Breast epithelium (tissue), 4 donors: ENCODE measurements at regions not wholly inside any gene's neighbourhood (a gene's known extent, or its start where the extent isn't known, plus 50 kb on each side); places are given as distances from the start of the nearest gene placed in this dataset.

ENCODE experiments used
- DNase-seq, 2 donors: peaks; one replicate each; pipeline ENCODE4 v3.0.0-alpha.2; 2019; ENCODE audit warnings: low spot score in 2 of 2
- H3K27ac ChIP-seq, 2 donors: fragments of 200-600 bp; sonication (generic) in 1 of 2; one replicate each; pipeline ENCODE4 v1.5.1; 2016 to 2019; ENCODE audit warnings: mild to moderate bottlenecking in 1 of 2
- H3K27me3 ChIP-seq, 2 donors: fragments of 200-600 bp; sonication (generic) in 1 of 2; one replicate each; pipeline versions ENCODE4 v1.5.1 to v1.6.0; 2017 to 2019; ENCODE audit warnings: control low read depth in 1 of 2, mild to moderate bottlenecking in 1 of 2
- H3K36me3 ChIP-seq: fragments of 200-600 bp; one replicate; pipeline ENCODE4 v1.5.1; 2019
- H3K4me1 ChIP-seq, 2 donors: fragments of 200-600 bp; sonication (generic); one replicate each; pipeline ENCODE4 v1.5.1; 2016 to 2019; ENCODE audit warnings: control low read depth in 1 of 2
- H3K4me3 ChIP-seq, 3 donors: fragments of 200-600 bp; sonication (generic); 1 replicate in 2 of 3; 2 replicates in 1 of 3; pipeline ENCODE4 v1.5.1; 2016 to 2019; ENCODE audit warnings: mild to moderate bottlenecking in 3 of 3, moderate library complexity in 2 of 3
- H3K9me3 ChIP-seq, 2 donors: fragments of 200-600 bp; sonication (generic) in 1 of 2; one replicate each; pipeline ENCODE4 v1.5.1; 2016 to 2019; ENCODE audit warnings: control low read depth in 1 of 2
- POLR2A ChIP-seq: fragments of 450-650 bp; IDR thresholded peaks from one replicate; pipeline ENCODE4 v1.6.1; 2016; ENCODE audit warnings: antibody characterized with exemption, mild to moderate bottlenecking, moderate library complexity
- POLR2AphosphoS5 ChIP-seq, 3 donors: sonication (generic); formaldehyde crosslinking; IDR thresholded peaks; one replicate each; pipeline ENCODE4 v1.6.1; 2017; ENCODE audit warnings: antibody characterized with exemption in 3 of 3
- intact Hi-C: fragments of 100-400 bp; cut with DNase I; formaldehyde crosslinking; loops from one replicate; pipeline ENCODE4 v1.15.1; 2023; ENCODE audit warnings: low total_unique reads
- TF ChIP-seq, protein P1 (sequence below), 3 donors: fragments of 450-650 bp; IDR thresholded peaks; one replicate each; pipeline ENCODE4 v1.5.1; 2016 to 2017; ENCODE audit warnings: antibody characterized with exemption in 3 of 3, mild to moderate bottlenecking in 3 of 3, moderate library complexity in 3 of 3

DNA sequence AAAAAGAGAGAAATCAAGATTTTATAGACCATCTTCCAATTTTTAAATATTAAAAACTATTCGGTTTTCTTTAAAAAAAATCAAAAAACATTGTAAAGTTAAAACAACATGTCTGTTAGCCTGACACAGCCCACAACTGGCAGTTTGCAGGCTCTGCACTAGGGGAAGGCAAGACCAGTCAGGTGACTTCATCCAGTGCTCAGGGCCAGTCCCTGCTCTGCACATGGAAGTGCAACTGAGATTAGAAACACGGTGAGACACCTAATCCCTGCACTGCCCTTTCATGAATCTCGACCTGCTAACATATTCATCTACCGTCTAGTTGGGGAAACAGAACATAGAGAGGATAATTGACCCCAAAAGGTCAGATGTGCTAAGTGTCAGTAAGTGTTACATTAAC, 135.2 kb downstream of the BARD1 start:
- H3K27me3 ChIP-seq: no peaks in the 10 kb centered on the region
- H3K9me3 ChIP-seq: no peaks in the 10 kb centered on the region
- intact Hi-C loops: no loop called here
- no peak overlapping the region for H3K4me3 ChIP-seq
- H3K27ac ChIP-seq: no peak overlapping the region
- TF ChIP-seq, protein P1, sequence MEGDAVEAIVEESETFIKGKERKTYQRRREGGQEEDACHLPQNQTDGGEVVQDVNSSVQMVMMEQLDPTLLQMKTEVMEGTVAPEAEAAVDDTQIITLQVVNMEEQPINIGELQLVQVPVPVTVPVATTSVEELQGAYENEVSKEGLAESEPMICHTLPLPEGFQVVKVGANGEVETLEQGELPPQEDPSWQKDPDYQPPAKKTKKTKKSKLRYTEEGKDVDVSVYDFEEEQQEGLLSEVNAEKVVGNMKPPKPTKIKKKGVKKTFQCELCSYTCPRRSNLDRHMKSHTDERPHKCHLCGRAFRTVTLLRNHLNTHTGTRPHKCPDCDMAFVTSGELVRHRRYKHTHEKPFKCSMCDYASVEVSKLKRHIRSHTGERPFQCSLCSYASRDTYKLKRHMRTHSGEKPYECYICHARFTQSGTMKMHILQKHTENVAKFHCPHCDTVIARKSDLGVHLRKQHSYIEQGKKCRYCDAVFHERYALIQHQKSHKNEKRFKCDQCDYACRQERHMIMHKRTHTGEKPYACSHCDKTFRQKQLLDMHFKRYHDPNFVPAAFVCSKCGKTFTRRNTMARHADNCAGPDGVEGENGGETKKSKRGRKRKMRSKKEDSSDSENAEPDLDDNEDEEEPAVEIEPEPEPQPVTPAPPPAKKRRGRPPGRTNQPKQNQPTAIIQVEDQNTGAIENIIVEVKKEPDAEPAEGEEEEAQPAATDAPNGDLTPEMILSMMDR (IDR thresholded peaks at IDR 0.05): no peak
- TF ChIP-seq POLR2A (no peak), POLR2AphosphoS5 (IDR thresholded peaks at IDR 0.05) (no peak)
- no peak for DNase-seq
- H3K4me1 ChIP-seq: no peaks in the 10 kb centered on the region
- H3K36me3 ChIP-seq: no peaks in the 10 kb centered on the region

DNA sequence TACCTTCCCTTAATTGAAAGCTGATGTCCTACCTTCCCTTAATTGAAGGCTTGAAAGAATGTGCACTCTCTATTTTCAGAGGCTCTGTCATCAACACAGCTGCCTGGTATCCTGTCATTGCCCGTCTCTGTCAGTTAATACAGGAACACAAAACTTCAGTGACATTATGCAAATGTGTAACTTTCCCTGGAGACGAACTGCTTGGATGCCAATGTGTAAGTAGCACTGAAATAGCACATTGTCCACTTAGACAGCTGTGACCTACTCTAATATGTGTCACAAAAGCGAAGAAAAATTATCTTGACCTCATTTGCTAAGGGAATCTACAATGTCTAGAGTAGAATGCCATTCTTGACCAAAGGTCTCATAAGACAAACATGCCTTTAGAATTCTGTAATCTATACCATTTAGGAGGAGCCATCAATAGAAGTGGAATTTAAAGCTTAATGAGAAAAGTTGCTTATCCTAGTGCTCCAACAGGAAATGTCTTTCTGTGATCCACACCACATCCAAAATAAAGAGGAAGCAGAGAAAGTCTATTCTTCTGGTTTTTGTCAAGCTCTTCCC, 138.1 kb downstream of the BARD1 start:
- no peak for DNase-seq
- Histone ChIP-seq H3K4me3 (no peak overlapping the region), H3K36me3 (no peaks in the 10 kb centered on the region), H3K9me3 (no peaks in the 10 kb centered on the region), H3K4me1 (no peaks in the 10 kb centered on the region), H3K27me3 (no peaks in the 10 kb centered on the region), H3K27ac (no peak overlapping the region)
- intact Hi-C loops: no loop called here
- TF ChIP-seq POLR2AphosphoS5 (IDR thresholded peaks at IDR 0.05): no peak
- TF ChIP-seq, protein P1 (IDR thresholded peaks at IDR 0.05): no peak
- TF ChIP-seq POLR2A: no peak

DNA sequence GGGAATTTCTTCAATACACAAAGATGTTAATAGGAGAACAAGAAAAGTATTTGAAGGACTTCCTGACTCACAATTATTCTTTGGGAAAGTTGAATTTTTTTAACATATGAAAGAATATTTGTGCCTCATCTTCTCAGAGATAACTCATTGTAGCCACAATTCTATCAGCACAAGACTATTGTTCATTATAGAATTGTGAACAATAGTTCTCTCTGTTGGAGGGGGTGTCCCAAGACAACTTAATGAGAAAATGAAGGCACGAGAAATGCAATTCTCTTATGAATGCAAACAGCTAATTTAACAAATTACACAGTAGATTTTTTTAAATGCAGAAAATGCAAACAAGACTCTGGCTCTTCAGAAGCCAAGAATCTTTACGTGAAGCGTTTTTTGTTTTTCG, 157.0 kb downstream of the BARD1 start:
- H3K4me3 ChIP-seq: no peak overlapping the region
- TF ChIP-seq POLR2A (no peak), POLR2AphosphoS5 (IDR thresholded peaks at IDR 0.05) (no peak)
- TF ChIP-seq, protein P1 (IDR thresholded peaks at IDR 0.05): no peak
- H3K27me3 ChIP-seq: no peaks in the 10 kb centered on the region

DNA sequence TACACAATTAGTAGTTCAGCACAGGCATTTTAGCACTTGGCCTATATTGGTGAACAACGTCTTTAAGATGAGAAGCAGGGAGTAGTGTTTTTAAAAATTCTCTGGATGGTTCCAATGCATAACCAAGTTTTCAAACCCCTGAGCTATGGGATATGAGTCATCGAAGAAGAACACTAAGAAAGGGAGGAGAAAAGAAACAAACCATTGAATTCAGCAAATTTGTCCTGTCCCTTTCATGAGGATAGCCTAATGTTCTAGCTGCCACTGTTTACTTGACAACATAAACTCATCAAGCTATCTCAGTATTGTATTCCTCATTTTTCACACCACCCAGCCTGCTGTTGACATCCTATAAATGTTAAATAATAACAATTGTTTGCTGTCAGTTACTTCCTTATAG, 158.0 kb downstream of the BARD1 start:
- Histone ChIP-seq H3K4me3 (no peak overlapping the region), H3K36me3 (no peaks in the 10 kb centered on the region), H3K27ac (no peak overlapping the region), H3K4me1 (no peaks in the 10 kb centered on the region), H3K9me3 (peaks cover 0 to 3% of the 10 kb centered on the region in 2 donors), H3K27me3 (no peaks in the 10 kb centered on the region)
- no peak for DNase-seq
- intact Hi-C loops: no loop called here
- no peak for TF ChIP-seq POLR2A
- TF ChIP-seq POLR2AphosphoS5 (IDR thresholded peaks at IDR 0.05): no peak
- TF ChIP-seq, protein P1 (IDR thresholded peaks at IDR 0.05): no peak

More for the DNA sequence above, 157.0 kb downstream of the BARD1 start:
- intact Hi-C loops: no loop called here
- H3K36me3 ChIP-seq: no peaks in the 10 kb centered on the region
- H3K27ac ChIP-seq: no peak overlapping the region
- DNase-seq: no peak
- no peaks in the 10 kb centered on the region for H3K4me1 ChIP-seq
- H3K9me3 ChIP-seq: peaks cover 0 to 12% of the 10 kb centered on the region in 2 donors

DNA sequence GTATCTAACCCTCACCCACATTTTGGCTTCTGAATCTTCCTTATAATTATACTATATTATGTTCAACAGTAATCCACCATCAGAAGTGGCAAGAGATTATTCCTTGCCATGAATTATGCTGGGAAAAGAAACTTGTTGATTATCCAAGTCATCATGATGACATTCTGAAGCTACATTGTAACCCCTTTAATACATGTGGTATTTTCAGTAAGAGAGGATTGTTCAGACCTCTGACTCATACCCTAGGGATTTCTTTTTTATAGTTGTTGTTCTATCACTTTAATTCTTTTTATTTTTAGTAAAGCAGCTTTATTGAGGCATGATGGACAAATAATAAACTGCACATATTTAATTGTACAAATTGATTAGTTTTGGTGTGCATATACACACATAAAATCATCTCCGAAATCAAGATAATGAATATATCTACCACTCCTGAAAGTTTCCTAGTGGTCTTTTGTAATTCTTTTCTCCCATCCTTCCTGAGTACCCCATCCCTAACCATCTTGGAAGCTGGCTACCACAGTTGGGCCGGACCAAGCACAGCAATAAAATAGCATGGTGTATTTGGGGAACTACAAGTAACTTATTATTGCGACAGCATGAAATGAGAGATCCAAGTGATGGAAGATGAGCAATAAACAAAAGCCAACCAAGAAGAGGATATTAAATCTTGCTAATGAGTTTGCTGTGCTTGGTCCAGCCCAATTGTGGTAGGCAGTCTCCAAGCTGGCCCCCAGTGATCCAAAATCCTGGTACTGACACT, 159.9 kb downstream of the BARD1 start:
- DNase-seq: no peak
- Histone ChIP-seq H3K27ac (no peak overlapping the region), H3K4me1 (no peaks in the 10 kb centered on the region), H3K36me3 (no peaks in the 10 kb centered on the region), H3K9me3 (no peaks in the 10 kb centered on the region), H3K4me3 (no peak overlapping the region), H3K27me3 (no peaks in the 10 kb centered on the region)
- intact Hi-C loops: no loop called here
- no peak for TF ChIP-seq POLR2A
- TF ChIP-seq, protein P1 (IDR thresholded peaks at IDR 0.05): no peak
- no peak for TF ChIP-seq POLR2AphosphoS5 (IDR thresholded peaks at IDR 0.05)
